ENCODE measurements at regions not wholly inside any gene's neighbourhood (a gene's known extent, or its start where the extent isn't known, plus 50 kb on each side); places are given as distances from the start of the nearest gene placed in this dataset.

DNA sequence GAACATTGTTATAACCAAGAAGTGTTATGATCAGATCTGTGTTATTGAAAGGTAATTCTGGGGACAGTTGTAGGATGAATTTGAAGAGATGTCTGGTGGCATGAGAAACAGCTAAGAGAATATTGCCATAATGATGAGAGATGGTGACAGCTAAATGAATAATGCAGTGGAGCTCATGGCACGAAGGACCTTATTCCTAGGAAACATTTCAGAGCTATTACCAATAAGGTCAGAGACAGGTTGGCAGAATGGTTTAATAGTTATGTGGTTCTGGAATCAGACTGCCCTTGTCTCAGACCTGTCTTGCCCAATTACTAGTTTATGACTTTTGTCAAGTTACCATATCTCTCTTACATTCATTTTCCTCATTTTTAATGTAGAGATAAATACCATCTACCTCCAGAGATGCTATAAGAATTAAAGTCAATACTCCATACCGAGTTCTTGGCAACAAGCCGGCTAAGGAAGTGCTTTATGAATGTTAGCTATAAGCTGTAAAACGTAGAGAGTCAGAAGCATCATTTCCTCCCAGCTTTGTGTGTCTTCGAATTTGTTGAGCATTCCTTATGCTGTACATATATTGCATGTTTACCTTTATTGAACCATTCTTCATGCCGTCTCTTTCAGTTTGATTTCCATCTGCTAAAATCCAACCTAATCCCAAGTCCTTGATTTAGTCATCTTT lies 73.6 kb upstream of the COL5A2 start:
- Histone ChIP-seq H3K4me3 (no peak overlapping the region), H3K4me1 (peaks cover 20% of the 10 kb centered on the region), H3K9me3 (no peaks in the 10 kb centered on the region), H3K27me3 (no peaks in the 10 kb centered on the region), H3K27ac (peak overlapping the region; percentile 82), H3K36me3 (no peaks in the 10 kb centered on the region)
- TF ChIP-seq POLR2AphosphoS5 (IDR thresholded peaks at IDR 0.05) (no peak), EP300 (IDR thresholded peaks at IDR 0.05) (no peak), POLR2A (IDR thresholded peaks at IDR 0.05) (no peak)
- TF ChIP-seq, protein P1, sequence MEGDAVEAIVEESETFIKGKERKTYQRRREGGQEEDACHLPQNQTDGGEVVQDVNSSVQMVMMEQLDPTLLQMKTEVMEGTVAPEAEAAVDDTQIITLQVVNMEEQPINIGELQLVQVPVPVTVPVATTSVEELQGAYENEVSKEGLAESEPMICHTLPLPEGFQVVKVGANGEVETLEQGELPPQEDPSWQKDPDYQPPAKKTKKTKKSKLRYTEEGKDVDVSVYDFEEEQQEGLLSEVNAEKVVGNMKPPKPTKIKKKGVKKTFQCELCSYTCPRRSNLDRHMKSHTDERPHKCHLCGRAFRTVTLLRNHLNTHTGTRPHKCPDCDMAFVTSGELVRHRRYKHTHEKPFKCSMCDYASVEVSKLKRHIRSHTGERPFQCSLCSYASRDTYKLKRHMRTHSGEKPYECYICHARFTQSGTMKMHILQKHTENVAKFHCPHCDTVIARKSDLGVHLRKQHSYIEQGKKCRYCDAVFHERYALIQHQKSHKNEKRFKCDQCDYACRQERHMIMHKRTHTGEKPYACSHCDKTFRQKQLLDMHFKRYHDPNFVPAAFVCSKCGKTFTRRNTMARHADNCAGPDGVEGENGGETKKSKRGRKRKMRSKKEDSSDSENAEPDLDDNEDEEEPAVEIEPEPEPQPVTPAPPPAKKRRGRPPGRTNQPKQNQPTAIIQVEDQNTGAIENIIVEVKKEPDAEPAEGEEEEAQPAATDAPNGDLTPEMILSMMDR (IDR thresholded peaks at IDR 0.05), result no peak
- 39% methylated on average over 6 of the region's 6 CpGs for WGBS
- no peak for DNase-seq (ENCODE audit: low spot score in 2 of 2)

DNA sequence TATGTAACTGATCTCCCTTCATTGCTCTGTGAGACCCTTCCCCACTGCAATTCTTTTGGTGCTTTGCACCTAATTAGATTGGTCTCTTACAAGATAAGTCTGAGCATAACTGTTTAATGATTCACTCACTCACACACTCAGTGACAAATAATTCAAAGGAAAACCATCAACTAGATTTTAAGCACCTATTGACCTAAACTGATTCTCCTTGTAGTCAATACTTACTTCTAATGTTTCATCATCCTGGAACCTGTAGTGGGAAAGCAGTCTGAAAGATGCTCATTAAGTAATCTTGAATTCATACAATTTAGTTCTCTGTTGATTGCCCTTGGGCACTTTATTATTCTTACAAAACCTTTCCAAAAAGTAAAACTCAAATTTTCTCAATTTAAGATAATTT lies 74.3 kb upstream of the COL5A2 start:
- Histone ChIP-seq H3K27me3 (no peaks in the 10 kb centered on the region), H3K4me1 (peaks cover 23% of the 10 kb centered on the region), H3K27ac (peak overlapping the region; percentile 82), H3K36me3 (no peaks in the 10 kb centered on the region), H3K4me3 (no peak overlapping the region), H3K9me3 (no peaks in the 10 kb centered on the region)
- TF ChIP-seq POLR2AphosphoS5 (IDR thresholded peaks at IDR 0.05), result no peak
- TF ChIP-seq POLR2A (IDR thresholded peaks at IDR 0.05), result no peak
- TF ChIP-seq, protein P1 (IDR thresholded peaks at IDR 0.05), result no peak
- no peak for TF ChIP-seq EP300 (IDR thresholded peaks at IDR 0.05)
- DNase-seq (ENCODE audit: low spot score in 2 of 2), result no peak

DNA sequence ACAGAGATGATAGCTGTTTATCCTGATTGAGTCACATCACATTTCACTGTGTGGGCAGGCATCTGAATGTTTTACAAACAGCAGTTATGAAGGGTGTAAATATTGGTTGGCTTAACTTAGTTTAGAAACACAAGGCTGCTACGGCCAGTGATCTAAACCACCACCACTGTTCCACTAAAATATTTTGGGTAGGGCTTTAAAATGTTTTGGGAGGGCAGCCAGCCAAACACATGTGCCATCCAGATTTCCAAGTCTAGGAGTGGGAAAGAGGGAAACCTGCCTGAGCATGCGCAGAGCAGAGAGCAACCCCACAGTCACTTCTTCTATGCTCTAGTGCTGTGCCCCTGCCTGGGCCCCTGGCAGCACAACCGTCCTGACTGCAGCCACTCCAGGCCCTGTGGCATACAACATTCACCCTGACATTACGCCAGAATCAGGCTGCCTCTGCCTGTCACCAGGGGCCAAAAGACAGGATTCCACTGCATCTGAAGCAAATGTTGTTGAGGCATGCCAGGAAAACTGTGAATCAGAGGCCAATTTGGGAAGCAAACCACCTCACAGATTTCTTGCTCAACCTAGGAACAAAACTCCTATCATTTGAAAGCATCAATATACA lies 74.8 kb upstream of the COL5A2 start:
- WGBS, result 18% methylated on average over 4 of the region's 4 CpGs
- Histone ChIP-seq H3K4me3 (no peak overlapping the region), H3K27ac (peak overlapping the region; percentile 82), H3K27me3 (no peaks in the 10 kb centered on the region), H3K4me1 (peaks cover 23% of the 10 kb centered on the region), H3K36me3 (no peaks in the 10 kb centered on the region), H3K9me3 (no peaks in the 10 kb centered on the region)
- peak; percentile 82 to 84 for DNase-seq (ENCODE audit: low spot score in 2 of 2)
- TF ChIP-seq, protein P1 (IDR thresholded peaks at IDR 0.05), result no peak
- peak in 2 of 3 donors; percentile 38 to 66 for TF ChIP-seq POLR2AphosphoS5 (IDR thresholded peaks at IDR 0.05)
- TF ChIP-seq POLR2A (IDR thresholded peaks at IDR 0.05), result no peak
- TF ChIP-seq EP300 (IDR thresholded peaks at IDR 0.05), result no peak

DNA sequence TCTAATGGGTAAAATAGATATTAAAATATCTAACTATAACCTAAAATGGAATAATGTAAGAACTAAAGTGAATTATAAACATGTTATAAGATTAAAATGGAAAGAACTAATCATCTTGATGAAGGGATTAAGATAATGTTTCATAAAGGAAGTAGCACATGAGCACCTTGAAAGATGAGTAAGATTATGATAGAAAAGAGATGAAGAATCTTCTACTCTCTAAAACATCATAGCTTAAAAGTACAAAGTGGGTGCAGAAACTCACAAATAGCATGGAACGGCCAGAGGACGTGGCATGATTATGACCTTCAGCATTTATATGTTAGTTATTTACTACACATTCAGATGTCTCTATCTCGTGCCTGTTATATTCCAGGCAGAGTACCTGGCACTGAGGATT lies 76.2 kb upstream of the COL5A2 start:
- TF ChIP-seq POLR2A (IDR thresholded peaks at IDR 0.05) (no peak), POLR2AphosphoS5 (IDR thresholded peaks at IDR 0.05) (no peak), EP300 (IDR thresholded peaks at IDR 0.05) (no peak)
- TF ChIP-seq, protein P1 (IDR thresholded peaks at IDR 0.05), result no peak
- Histone ChIP-seq H3K4me1 (peaks cover 23% of the 10 kb centered on the region), H3K36me3 (no peaks in the 10 kb centered on the region), H3K27ac (no peak overlapping the region), H3K4me3 (no peak overlapping the region), H3K9me3 (no peaks in the 10 kb centered on the region), H3K27me3 (no peaks in the 10 kb centered on the region)
- no peak for DNase-seq (ENCODE audit: low spot score in 2 of 2)
- WGBS, result 93% methylated on average over 3 of the region's 3 CpGs

DNA sequence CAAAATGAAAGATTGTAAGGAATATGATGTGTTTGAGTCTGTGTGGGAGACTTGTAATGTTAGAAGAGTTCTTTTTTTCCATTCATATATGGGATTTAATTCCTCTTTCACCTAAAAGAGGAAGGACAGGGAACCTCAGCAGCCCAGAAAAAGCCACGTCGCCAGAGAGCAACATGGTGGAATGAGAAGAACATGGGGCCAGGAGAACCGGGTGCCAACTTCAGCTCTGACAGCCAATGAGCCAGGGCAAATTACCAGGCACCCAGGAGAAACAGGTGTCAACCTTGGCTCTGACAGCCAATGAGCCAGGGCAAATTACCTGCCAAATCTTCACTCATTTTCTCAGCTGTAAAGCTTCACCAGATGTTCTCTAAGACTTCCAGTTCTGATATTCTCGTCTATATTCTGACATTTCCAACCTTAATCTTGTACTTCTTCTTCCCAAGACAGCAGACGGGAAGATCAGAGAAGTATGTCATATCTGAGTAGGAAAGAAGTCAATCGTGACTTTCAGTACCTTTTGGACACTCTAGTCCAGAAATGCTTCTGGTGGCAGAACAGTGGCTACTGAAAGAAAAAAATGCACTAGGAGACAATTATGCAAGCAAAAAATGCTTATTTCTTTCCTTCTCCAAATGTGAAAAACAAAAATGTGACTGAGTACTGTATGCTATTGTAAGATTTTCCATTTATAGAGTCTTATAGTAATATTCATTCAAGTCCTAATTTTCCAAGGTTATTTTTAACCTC lies 79.2 kb upstream of the COL5A2 start:
- Histone ChIP-seq H3K36me3 (no peaks in the 10 kb centered on the region), H3K4me1 (peaks cover 17% of the 10 kb centered on the region), H3K4me3 (no peak overlapping the region), H3K27me3 (no peaks in the 10 kb centered on the region), H3K9me3 (no peaks in the 10 kb centered on the region), H3K27ac (no peak overlapping the region)
- no peak for DNase-seq (ENCODE audit: low spot score in 2 of 2)
- TF ChIP-seq POLR2AphosphoS5 (IDR thresholded peaks at IDR 0.05) (no peak), EP300 (IDR thresholded peaks at IDR 0.05) (no peak), POLR2A (IDR thresholded peaks at IDR 0.05) (no peak)
- TF ChIP-seq, protein P1 (IDR thresholded peaks at IDR 0.05), result no peak
- WGBS, result 71% methylated on average over 6 of the region's 6 CpGs
